Natural killer cell treated with Interleukin-12 subunit alpha and Interleukin-12 subunit beta and Interleukin-15 and Interleukin-18, amount 100 ng/mL, for 72 hours (primary cell): ENCODE measurements at regions not wholly inside any gene's neighbourhood (a gene's known extent, or its start where the extent isn't known, plus 50 kb on each side); places are given as distances from the start of the nearest gene placed in this dataset.

Experiments used
- ATAC-seq, 2 donors: fragments of 150-1000 bp; cut with Tn5 transposase in 1 of 2; sonication (Bioruptor Pico), chemical (Tn5 transposase) in 1 of 2; 2 replicates each; pipeline ENCODE4 v1.10.0; 2021
- DNase-seq: peaks from one replicate; pipeline ENCODE4 v3.0.0; 2022; ENCODE audit warnings: low spot score
- H3K27ac Mint-ChIP-seq, 2 donors: 1 replicate in 1 of 2; 2 replicates in 1 of 2; pipeline ENCODE4 v1.8.0; 2022; ENCODE audit warnings: mixed read lengths in 2 of 2, mild to moderate bottlenecking in 1 of 2, moderate library complexity in 1 of 2
- H3K27me3 Mint-ChIP-seq, 2 donors: 1 replicate in 1 of 2; 2 replicates in 1 of 2; pipeline ENCODE4 v1.8.0; 2022; ENCODE audit warnings: mixed read lengths in 2 of 2
- H3K36me3 Mint-ChIP-seq: one replicate; pipeline ENCODE4 v1.8.0; 2022; ENCODE audit warnings: mixed read lengths
- H3K4me1 Mint-ChIP-seq, 2 donors: 1 replicate in 1 of 2; 2 replicates in 1 of 2; pipeline ENCODE4 v1.8.0; 2022; ENCODE audit warnings: low read depth in 2 of 2, mixed read lengths in 2 of 2, mild to moderate bottlenecking in 1 of 2
- H3K4me3 Mint-ChIP-seq: one replicate; pipeline ENCODE4 v1.8.0; 2022; ENCODE audit warnings: mixed read lengths
- H3K9me3 Mint-ChIP-seq: 2 replicates; pipeline ENCODE4 v1.8.0; 2022; ENCODE audit warnings: mixed read lengths

DNA sequence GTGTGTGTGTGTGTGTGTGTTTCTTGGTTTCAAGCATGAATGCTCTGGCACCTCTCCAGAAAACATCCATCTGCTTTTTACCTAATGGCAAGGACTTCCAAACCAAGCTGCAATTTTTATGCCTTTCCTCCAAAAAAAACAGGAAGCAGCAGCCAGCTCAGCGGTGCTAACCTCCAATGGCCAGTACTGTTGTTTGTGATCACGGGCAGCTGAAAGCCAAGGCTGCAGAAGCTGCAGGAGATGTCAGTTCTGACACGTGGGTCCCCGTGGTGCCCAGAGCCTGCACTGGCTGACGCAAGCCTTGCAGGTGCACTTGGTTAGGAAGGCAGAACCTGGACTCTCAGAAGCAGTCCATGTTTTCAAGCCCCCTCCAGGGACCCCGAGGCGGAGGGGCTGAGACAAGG lies 313.6 kb upstream of the DDX53 start:
- no peak overlapping the region for H3K4me3 Mint-ChIP-seq
- H3K9me3 Mint-ChIP-seq: peaks cover 7% of the 10 kb centered on the region
- no peaks in the 10 kb centered on the region for H3K36me3 Mint-ChIP-seq
- DNase-seq (no peak), ATAC-seq (no peak)
- no peaks in the 10 kb centered on the region for H3K27me3 Mint-ChIP-seq
- H3K27ac Mint-ChIP-seq: no peak overlapping the region
- H3K4me1 Mint-ChIP-seq: no peaks in the 10 kb centered on the region

DNA sequence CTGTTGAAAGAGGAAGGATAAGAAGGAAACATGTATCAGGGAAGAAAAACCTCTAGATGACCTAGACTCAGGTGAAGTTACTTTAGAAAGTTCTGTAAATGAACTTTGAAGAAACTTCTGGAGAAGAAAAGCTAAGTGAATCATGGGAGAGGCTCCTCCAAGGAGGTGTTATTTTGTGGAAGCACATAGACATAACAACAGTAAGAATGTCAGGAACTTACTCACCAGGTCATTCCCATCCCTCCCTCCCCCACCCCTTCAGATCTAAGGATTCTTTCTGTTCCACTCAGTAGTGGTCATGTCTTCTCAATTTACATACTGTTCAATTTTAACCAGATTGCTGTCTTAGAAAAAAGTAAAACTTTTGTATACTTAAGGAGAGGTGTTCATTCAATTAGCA lies 310.5 kb upstream of the DDX53 start:
- DNase-seq (no peak), ATAC-seq (no peak)
- Mint-ChIP-seq H3K36me3 (no peaks in the 10 kb centered on the region), H3K27me3 (no peaks in the 10 kb centered on the region), H3K27ac (no peak overlapping the region), H3K4me3 (no peak overlapping the region), H3K9me3 (peaks cover 6% of the 10 kb centered on the region), H3K4me1 (no peaks in the 10 kb centered on the region)

DNA sequence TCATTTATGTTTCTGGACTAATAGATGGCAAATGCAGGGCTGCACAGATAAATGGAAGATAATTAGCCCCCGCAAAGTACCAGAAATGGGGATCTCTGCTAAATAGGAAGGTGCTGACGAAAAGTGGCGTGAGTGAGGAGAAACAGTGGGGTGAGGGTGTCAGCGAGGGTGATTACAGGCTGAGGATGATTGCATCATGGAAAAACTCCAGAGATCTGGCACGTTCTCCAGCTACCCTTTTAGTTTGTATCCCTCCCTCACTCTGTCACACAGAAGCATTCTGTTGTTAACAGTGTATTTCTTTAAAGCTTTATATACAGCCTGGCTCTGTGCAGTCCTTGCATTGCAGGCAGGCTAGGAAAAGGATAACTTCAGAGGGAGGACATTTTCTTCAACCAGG lies 309.6 kb upstream of the DDX53 start:
- Mint-ChIP-seq H3K4me3 (no peak overlapping the region), H3K27ac (no peak overlapping the region), H3K4me1 (no peaks in the 10 kb centered on the region), H3K36me3 (no peaks in the 10 kb centered on the region), H3K27me3 (no peaks in the 10 kb centered on the region), H3K9me3 (peaks cover 6% of the 10 kb centered on the region)
- ATAC-seq: no peak
- DNase-seq: no peak

DNA sequence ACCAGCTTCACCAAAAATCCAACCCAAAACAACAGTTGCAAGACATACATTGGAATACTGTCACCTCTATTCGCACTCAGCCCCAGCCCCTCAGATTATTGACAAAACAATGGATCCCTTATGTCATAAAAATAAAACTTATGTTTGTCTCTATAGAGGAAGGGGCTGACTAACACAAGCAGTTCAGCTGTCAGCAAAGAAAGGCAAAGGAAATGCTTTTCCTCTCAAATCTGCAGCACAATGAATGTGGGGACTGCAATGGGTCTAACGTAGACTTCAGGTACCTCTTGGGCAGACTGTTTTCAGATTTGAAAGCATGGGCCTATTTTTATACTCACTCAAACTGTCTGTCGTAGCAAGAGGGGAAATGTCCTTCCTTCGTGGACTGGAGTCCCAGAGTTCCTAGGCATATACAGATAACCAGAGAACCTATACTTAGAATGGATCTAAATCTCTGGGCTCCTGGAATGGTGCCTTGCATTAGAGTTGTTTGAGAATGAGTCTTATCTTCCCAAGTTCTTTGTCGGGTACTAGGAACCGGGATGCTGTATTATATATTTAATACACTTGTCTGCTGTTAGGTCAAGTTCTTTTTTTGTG lies 307.7 kb upstream of the DDX53 start:
- no peak overlapping the region for H3K4me3 Mint-ChIP-seq
- H3K36me3 Mint-ChIP-seq: no peaks in the 10 kb centered on the region
- peaks cover 6% of the 10 kb centered on the region for H3K9me3 Mint-ChIP-seq
- no peak for ATAC-seq
- no peak overlapping the region for H3K27ac Mint-ChIP-seq
- H3K4me1 Mint-ChIP-seq: no peaks in the 10 kb centered on the region
- H3K27me3 Mint-ChIP-seq: no peaks in the 10 kb centered on the region
- DNase-seq: no peak

DNA sequence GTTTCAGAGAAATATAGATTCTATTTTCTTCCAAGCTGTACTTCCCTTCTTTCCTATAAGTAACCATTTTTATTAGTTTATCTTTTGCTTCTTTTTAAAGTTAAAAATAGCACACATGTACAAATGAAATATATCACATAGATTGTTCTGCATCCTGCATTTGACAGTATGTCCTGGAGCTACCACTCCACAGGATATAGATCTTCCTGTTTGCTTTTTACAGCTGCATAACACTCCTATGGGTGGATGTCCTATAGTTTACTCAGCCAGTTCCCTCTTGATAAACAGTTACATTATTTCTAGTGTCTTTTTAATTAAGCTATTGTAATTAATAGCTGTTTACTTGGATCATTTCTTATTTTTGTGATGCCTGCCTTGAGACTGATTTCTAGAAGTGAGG lies 301.6 kb upstream of the DDX53 start:
- Mint-ChIP-seq H3K36me3 (no peaks in the 10 kb centered on the region), H3K4me3 (no peak overlapping the region), H3K27ac (no peak overlapping the region), H3K9me3 (peaks cover 3% of the 10 kb centered on the region), H3K27me3 (no peaks in the 10 kb centered on the region), H3K4me1 (no peaks in the 10 kb centered on the region)
- no peak for ATAC-seq
- no peak for DNase-seq

DNA sequence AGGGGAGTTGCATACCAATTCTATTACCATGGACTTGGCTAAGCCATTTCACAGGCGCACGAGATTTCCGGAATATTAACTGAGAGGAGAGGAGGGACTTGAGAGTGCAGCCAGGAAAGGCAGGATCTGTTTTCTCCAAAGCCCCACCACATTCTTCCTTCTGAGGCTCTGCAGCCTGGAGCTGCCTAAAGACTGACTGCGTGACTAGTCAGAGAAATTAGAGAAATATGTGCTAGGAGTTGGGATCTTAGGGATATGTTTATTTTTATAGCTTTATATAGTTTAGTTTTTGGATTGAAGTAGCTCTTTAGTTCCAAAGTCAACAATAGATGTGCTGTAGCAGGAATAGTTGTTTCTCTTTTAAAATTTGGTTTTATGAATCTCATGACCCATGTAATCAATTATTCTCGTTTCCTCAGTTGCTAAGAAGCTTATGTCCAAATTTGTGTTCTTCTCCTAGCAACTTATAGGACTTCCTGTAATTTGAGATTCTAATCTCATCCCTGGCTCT lies 300.1 kb upstream of the DDX53 start:
- Mint-ChIP-seq H3K27ac (no peak overlapping the region), H3K4me1 (no peaks in the 10 kb centered on the region), H3K27me3 (no peaks in the 10 kb centered on the region), H3K4me3 (no peak overlapping the region), H3K36me3 (no peaks in the 10 kb centered on the region), H3K9me3 (no peaks in the 10 kb centered on the region)
- DNase-seq: no peak
- ATAC-seq: no peak

DNA sequence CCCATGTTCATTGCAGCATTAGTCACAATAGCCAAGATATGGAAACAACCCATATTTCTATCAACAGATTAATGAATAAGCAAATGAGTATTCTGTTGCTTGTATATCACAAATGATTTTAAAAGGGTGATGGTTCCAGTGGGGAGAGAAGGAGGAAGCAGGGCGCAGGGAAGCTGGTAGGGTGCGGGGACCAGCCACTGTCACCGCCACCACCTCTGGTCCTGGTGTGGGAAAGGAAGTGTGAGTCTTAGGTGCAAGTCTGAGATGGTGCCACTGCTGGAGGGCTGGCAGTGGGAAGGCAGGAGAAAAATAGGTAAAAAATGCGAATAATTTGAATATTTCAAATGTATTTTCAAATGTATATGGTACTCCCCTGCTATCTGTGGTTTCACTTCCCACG lies 286.8 kb upstream of the DDX53 start:
- H3K27me3 Mint-ChIP-seq: no peaks in the 10 kb centered on the region
- DNase-seq (no peak), ATAC-seq (no peak)
- no peaks in the 10 kb centered on the region for H3K4me1 Mint-ChIP-seq
- H3K9me3 Mint-ChIP-seq: no peaks in the 10 kb centered on the region
- H3K27ac Mint-ChIP-seq: no peak overlapping the region
- H3K4me3 Mint-ChIP-seq: no peak overlapping the region
- H3K36me3 Mint-ChIP-seq: no peaks in the 10 kb centered on the region

DNA sequence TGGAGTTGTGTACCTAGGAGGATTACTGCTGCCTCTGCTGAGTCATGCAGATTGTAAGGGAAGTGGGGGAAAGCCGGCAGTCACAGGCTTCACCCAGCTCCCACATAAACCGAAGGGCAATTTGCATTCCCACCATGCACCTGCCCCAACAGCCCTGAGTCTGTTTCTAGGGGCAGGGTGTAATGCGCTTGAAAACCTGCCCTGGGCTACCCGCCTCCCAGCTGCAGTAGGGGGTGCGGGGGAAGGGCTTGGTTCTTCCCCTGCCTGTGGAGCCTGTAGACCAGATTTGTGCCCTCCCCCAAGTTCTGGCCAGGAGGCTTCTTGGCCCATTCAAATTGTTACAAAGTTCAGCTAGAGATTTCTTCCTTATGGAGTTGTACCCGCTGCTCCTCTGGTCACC lies 269.2 kb upstream of the DDX53 start:
- H3K27me3 Mint-ChIP-seq: peaks cover 0 to 6% of the 10 kb centered on the region in 2 donors
- H3K4me3 Mint-ChIP-seq: no peak overlapping the region
- H3K4me1 Mint-ChIP-seq: no peaks in the 10 kb centered on the region
- DNase-seq: no peak
- H3K27ac Mint-ChIP-seq: no peak overlapping the region
- peaks cover 4% of the 10 kb centered on the region for H3K36me3 Mint-ChIP-seq
- peaks cover 7% of the 10 kb centered on the region for H3K9me3 Mint-ChIP-seq
- no peak for ATAC-seq

DNA sequence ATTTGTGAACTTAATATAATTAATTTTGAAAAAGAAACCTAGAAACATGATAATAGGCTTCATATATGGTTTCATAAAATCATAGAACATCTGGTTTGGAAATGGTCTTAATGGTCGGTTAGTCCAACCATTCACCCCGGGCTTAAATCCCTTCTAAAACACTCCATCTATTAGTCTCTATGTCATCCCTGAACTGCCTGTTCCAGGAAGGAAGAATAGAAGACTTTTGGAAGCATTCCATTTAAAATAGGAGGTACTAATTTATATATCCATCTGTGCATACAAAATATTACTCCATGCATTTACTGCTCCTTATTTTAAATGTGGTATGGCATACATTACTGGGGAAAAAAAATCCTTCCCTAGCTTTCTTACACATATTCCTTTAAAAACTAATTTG lies 262.2 kb upstream of the DDX53 start:
- Mint-ChIP-seq H3K27ac (no peak overlapping the region), H3K36me3 (peaks cover 4% of the 10 kb centered on the region), H3K27me3 (peaks cover 0 to 4% of the 10 kb centered on the region in 2 donors), H3K4me1 (no peaks in the 10 kb centered on the region), H3K4me3 (no peak overlapping the region), H3K9me3 (peaks cover 4% of the 10 kb centered on the region)
- no peak for DNase-seq
- ATAC-seq: no peak

DNA sequence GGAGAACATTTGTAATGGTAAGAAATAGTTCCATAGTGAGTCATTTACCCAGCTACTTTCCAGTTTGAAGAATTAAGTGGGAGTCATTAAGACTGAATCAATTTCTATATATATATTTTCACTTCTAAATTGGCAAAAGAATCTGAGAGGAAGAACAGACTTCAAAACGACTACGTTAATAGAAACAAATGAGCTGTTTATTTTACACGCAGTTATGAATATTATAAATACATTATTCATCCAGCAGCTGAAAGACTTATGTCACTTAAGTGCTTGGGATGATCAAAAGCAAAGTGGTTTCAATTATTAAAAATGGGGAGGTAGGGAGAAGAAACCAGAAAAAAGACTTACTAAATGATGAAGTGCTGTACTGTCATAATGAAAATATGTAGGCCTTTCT lies 260.5 kb upstream of the DDX53 start:
- ATAC-seq (no peak), DNase-seq (no peak)
- Mint-ChIP-seq H3K27ac (no peak overlapping the region), H3K4me1 (no peaks in the 10 kb centered on the region), H3K36me3 (no peaks in the 10 kb centered on the region), H3K4me3 (no peak overlapping the region), H3K27me3 (no peaks in the 10 kb centered on the region), H3K9me3 (no peaks in the 10 kb centered on the region)

DNA sequence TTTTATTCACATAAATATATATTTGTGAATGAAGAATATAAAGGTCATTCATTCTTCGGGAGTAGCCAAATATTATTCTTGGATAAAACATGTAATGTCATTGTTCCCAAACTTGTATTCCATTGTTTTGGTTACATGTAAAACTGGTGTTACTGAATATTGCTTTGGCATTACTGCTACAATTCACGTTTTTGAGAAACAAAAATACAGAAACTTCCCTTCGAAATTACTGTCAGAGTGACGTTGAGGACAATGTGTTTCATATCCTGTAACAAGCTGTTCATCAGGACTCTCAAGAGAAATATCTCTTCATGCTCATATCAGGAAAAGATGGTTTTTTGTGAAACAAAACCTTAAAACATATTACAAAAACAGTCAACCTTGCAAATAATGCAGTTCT lies 258.9 kb upstream of the DDX53 start:
- ATAC-seq (no peak), DNase-seq (no peak)
- Mint-ChIP-seq H3K36me3 (no peaks in the 10 kb centered on the region), H3K27ac (no peak overlapping the region), H3K4me3 (no peak overlapping the region), H3K27me3 (no peaks in the 10 kb centered on the region), H3K4me1 (no peaks in the 10 kb centered on the region), H3K9me3 (no peaks in the 10 kb centered on the region)

DNA sequence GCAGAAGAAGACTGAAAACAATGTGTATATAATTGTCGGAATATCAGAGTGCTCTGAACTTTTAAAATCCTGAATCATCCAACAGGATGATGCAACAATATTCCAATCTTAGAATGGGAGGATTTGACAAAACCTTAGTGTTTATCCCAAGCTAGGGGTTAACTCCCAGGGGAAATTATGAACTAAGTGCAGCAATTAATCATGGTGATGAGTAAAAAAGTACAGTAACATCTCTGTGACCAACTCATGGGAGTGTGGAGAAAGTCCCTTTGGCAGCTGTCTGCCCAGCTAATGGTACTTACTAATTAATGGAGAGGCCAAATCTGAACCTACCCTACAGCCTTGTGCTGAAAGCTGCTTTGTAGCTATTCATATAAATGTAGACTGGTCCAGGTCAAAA lies 257.6 kb upstream of the DDX53 start:
- no peak overlapping the region for H3K27ac Mint-ChIP-seq
- no peak overlapping the region for H3K4me3 Mint-ChIP-seq
- no peak for ATAC-seq
- no peak for DNase-seq
- H3K9me3 Mint-ChIP-seq: no peaks in the 10 kb centered on the region
- no peaks in the 10 kb centered on the region for H3K36me3 Mint-ChIP-seq
- no peaks in the 10 kb centered on the region for H3K4me1 Mint-ChIP-seq
- no peaks in the 10 kb centered on the region for H3K27me3 Mint-ChIP-seq

DNA sequence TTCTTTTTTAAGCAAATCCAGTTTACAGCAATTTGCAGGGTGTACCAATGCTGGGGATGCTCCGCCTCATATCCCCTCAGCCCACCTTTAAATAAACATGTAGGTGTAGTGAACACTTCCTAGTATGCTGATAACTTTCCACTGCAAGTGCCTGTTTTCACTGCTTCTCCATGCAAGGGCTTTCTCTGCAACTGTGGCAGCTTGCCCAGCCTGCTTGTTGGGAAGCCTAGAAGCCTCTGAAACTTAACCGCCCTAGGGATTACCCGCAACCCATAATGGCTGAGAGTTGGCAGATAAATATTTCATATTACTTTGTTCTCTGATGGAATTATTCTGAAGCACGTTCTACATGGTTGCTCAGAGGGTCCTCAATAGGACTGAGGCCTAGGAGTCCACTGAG lies 253.7 kb upstream of the DDX53 start:
- no peaks in the 10 kb centered on the region for H3K9me3 Mint-ChIP-seq
- H3K36me3 Mint-ChIP-seq: no peaks in the 10 kb centered on the region

DNA sequence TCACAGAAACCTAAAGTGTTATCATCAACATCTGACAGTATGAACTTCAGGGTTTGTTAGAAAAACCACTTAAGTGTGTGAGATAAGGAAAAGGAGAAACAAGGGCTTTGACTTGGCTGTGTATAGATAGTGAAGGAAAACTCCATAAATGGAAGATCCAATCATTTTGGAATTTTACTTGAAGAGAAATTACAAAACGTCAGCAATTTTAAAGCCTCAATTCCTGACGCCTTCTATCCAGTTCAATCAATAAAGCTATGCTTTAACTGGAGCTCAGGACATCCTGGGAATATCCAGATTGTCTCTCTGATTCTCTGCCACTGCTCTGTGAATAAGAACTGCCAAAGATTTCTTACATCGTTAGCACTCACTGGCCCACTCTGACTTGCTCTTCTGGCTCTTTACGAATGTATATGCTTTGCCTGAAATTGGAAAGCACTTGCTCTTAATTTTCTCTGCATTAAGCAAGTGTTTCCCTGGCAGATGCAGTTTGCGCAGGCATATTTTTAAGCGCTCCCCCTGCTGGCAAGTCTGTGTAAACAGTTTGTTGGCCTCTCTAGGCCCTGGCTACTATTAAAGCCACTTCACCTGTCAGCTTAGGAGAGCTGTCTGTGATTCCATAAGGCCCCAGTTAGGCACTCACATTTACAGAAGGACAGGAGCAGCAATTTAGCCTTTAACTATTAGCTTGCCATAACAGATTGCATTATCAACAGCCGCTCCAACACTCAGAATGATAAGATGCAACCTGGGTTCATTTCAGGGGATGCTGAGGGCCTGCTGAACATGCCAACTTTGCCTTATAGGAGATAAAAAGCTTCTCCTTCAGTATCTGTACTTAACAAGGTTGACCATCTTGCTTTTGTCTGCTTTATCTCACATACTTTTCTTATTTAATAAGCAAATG lies 251.4 kb upstream of the DDX53 start:
- Mint-ChIP-seq H3K27ac (no peak overlapping the region), H3K9me3 (no peaks in the 10 kb centered on the region), H3K36me3 (no peaks in the 10 kb centered on the region), H3K4me1 (no peaks in the 10 kb centered on the region), H3K27me3 (no peaks in the 10 kb centered on the region), H3K4me3 (no peak overlapping the region)
- ATAC-seq (no peak), DNase-seq (peak; percentile 65)

More for the DNA sequence above, 253.7 kb upstream of the DDX53 start:
- Mint-ChIP-seq H3K4me3 (no peak overlapping the region), H3K27me3 (no peaks in the 10 kb centered on the region), H3K4me1 (no peaks in the 10 kb centered on the region), H3K27ac (no peak overlapping the region)
- no peak for ATAC-seq
- DNase-seq: no peak
